Trophoblast cell (in vitro differentiated cells and primary cell): ENCODE measurements at regions not wholly inside any gene's neighbourhood (a gene's known extent, or its start where the extent isn't known, plus 50 kb on each side); places are given as distances from the start of the nearest gene placed in this dataset.
"Not testable (repeated sequence)": the region's sequence is repeated elsewhere in the genome, so short reads cannot be mapped to it uniquely, and the experiment has no call there.

ENCODE experiments used
- DNase-seq, 2 donors: peaks; one replicate each; pipeline ENCODE4 v3.0.0-alpha.2; 2016
- H2AFZ ChIP-seq: 2 replicates; pipeline ENCODE4 v1.6.1; 2013; ENCODE audit warnings: low read length, moderate library complexity, mild to moderate bottlenecking; ENCODE audit not compliant: insufficient read depth, poor library complexity
- H2AK5ac ChIP-seq: 2 replicates; pipeline ENCODE4 v1.6.1; 2013; ENCODE audit warnings: mild to moderate bottlenecking, low read length
- H2BK120ac ChIP-seq: 2 replicates; pipeline ENCODE4 v1.6.1; 2013; ENCODE audit warnings: low read length, mild to moderate bottlenecking, moderate library complexity; ENCODE audit not compliant: insufficient read depth, poor library complexity
- H2BK12ac ChIP-seq: 2 replicates; pipeline ENCODE4 v1.6.1; 2013; ENCODE audit warnings: mild to moderate bottlenecking, low read length, moderate library complexity
- H2BK5ac ChIP-seq: 2 replicates; pipeline ENCODE4 v1.6.1; 2013; ENCODE audit warnings: low read length, low read depth, moderate library complexity, mild to moderate bottlenecking; ENCODE audit not compliant: poor library complexity
- H3K14ac ChIP-seq: 2 replicates; pipeline ENCODE4 v1.6.1; 2013; ENCODE audit warnings: mild to moderate bottlenecking, low read length
- H3K18ac ChIP-seq: 2 replicates; pipeline ENCODE4 v1.6.1; 2013; ENCODE audit warnings: mild to moderate bottlenecking, low read length
- H3K23ac ChIP-seq: 2 replicates; pipeline ENCODE4 v1.6.1; 2013; ENCODE audit warnings: low read length
- H3K27ac ChIP-seq: 2 replicates; pipeline ENCODE4 v1.5.1; 2013; ENCODE audit warnings: low read depth, mild to moderate bottlenecking, inconsistent platforms, low read length, moderate library complexity
- H3K27me3 ChIP-seq: 2 replicates; pipeline ENCODE4 v1.6.1; 2013; ENCODE audit warnings: inconsistent platforms, mild to moderate bottlenecking, low read length, moderate library complexity; ENCODE audit not compliant: insufficient read depth
- H3K36me3 ChIP-seq, 2 experiments: 1 replicate in 1 of 2; 2 replicates in 1 of 2; pipeline ENCODE4 v1.6.1; 2013; ENCODE audit warnings: low read length in 2 of 2, mild to moderate bottlenecking in 2 of 2, moderate library complexity in 1 of 2; ENCODE audit not compliant: insufficient read depth in 2 of 2, control insufficient read depth in 1 of 2
- H3K4ac ChIP-seq: 2 replicates; pipeline ENCODE4 v1.6.1; 2013; ENCODE audit warnings: low read depth, mild to moderate bottlenecking, low read length, moderate library complexity
- H3K4me1 ChIP-seq, 2 experiments: 1 replicate in 1 of 2; 2 replicates in 1 of 2; pipeline ENCODE4 v1.6.1; 2013; ENCODE audit warnings: low read length in 2 of 2, mild to moderate bottlenecking in 2 of 2, moderate library complexity in 1 of 2; ENCODE audit not compliant: insufficient read depth in 2 of 2, control insufficient read depth in 1 of 2
- H3K4me2 ChIP-seq: 2 replicates; pipeline ENCODE4 v1.6.1; 2013; ENCODE audit warnings: inconsistent platforms, mild to moderate bottlenecking, low read length, moderate library complexity
- H3K4me3 ChIP-seq: 2 replicates; pipeline ENCODE4 v1.5.1; 2013; ENCODE audit warnings: mild to moderate bottlenecking, low read depth, low read length, inconsistent platforms
- H3K79me1 ChIP-seq: one replicate; pipeline ENCODE4 v1.6.1; 2013; ENCODE audit warnings: low read length
- H3K79me2 ChIP-seq: 2 replicates; pipeline ENCODE4 v1.6.1; 2013; ENCODE audit warnings: low read length, mild to moderate bottlenecking; ENCODE audit not compliant: control insufficient read depth, insufficient read depth, poor library complexity
- H3K9ac ChIP-seq: 2 replicates; pipeline ENCODE4 v1.6.1; 2013; ENCODE audit warnings: mild to moderate bottlenecking, low read length
- H3K9me3 ChIP-seq: 2 replicates; pipeline ENCODE4 v1.6.1; 2013; ENCODE audit warnings: low read depth, mild to moderate bottlenecking, control low read depth, inconsistent platforms, low read length; ENCODE audit not compliant: insufficient read depth
- H4K12ac ChIP-seq: 2 replicates; pipeline ENCODE4 v1.6.1; 2013; ENCODE audit warnings: low read depth, mild to moderate bottlenecking, low read length, moderate library complexity
- H4K8ac ChIP-seq: 2 replicates; pipeline ENCODE4 v1.6.1; 2013; ENCODE audit warnings: low read depth, mild to moderate bottlenecking, low read length, moderate library complexity
- H4K91ac ChIP-seq: one replicate; pipeline ENCODE4 v1.6.1; 2013; ENCODE audit warnings: low read depth, mild to moderate bottlenecking, low read length, moderate library complexity
- WGBS: extraction: QIAGEN DNeasy Blood & Tissue Kit; methylation state at CpG from one replicate; pipeline ENCODE4 v1.1.7; 2013; ENCODE audit warnings: missing lambda C conversion rate; ENCODE audit not compliant: insufficient read length, insufficient coverage; ENCODE audit errors: extremely low coverage; 5-methylcytosine and 5-hydroxymethylcytosine counted together

GRCh38 chr3:158026236-158026635 is 80.0 kb downstream of the SHOX2 start:
- Histone ChIP-seq H3K4ac (no peak overlapping the region), H3K18ac (no peak overlapping the region), H3K9me3 (no peaks in the 10 kb centered on the region), H4K12ac (no peak overlapping the region), H4K8ac (no peak overlapping the region), H3K23ac (no peak overlapping the region), H2BK120ac (no peak overlapping the region), H2AK5ac (no peak overlapping the region), H3K79me2 (no peaks in the 10 kb centered on the region), H3K36me3 (no peaks in the 10 kb centered on the region), H4K91ac (no peak overlapping the region), H3K79me1 (no peaks in the 10 kb centered on the region), H3K27ac (no peak overlapping the region), H2BK5ac (no peak overlapping the region), H3K4me2 (no peak overlapping the region), H2BK12ac (no peak overlapping the region), H3K9ac (no peak overlapping the region), H3K14ac (no peak overlapping the region), H3K27me3 (no peaks in the 10 kb centered on the region), H3K4me3 (no peak overlapping the region), H3K4me1 (no peaks in the 10 kb centered on the region), H2AFZ (no peak overlapping the region)
- DNase-seq, result no peak

- not testable (repeated sequence) for H3K79me1 ChIP-seq, H3K4ac ChIP-seq, H3K14ac ChIP-seq, H4K91ac ChIP-seq, H3K9me3 ChIP-seq, H3K18ac ChIP-seq, H2BK12ac ChIP-seq, H2AK5ac ChIP-seq, H3K4me1 ChIP-seq, H3K27ac ChIP-seq, H4K12ac ChIP-seq, H2BK120ac ChIP-seq, H3K9ac ChIP-seq, H3K27me3 ChIP-seq, H3K36me3 ChIP-seq, H3K4me3 ChIP-seq, H3K23ac ChIP-seq, H2BK5ac ChIP-seq, H4K8ac ChIP-seq, H2AFZ ChIP-seq, DNase-seq, H3K79me2 ChIP-seq, H3K4me2 ChIP-seq
- no CpG with 5 or more reads among the region's 18 CpGs for WGBS
These were observed 86.3 kb downstream of the SHOX2 start for GRCh38 chr3:158019897-158020296.

- Histone ChIP-seq H3K4me2 (no peak overlapping the region), H3K23ac (no peak overlapping the region)
- WGBS, result no CpG with 5 or more reads among the region's 1 CpG
These were observed 87.8 kb downstream of the SHOX2 start for GRCh38 chr3:158018462-158018861.

GRCh38 chr3:158012901-158013300 is 93.3 kb downstream of the SHOX2 start:
- Histone ChIP-seq H3K4ac (no peak overlapping the region), H2AK5ac (no peak overlapping the region), H4K91ac (no peak overlapping the region), H3K18ac (no peak overlapping the region), H2AFZ (no peak overlapping the region), H3K14ac (no peak overlapping the region), H3K27ac (no peak overlapping the region), H3K23ac (no peak overlapping the region), H3K36me3 (no peaks in the 10 kb centered on the region), H3K27me3 (no peaks in the 10 kb centered on the region), H2BK12ac (no peak overlapping the region), H3K9me3 (peaks cover 6% of the 10 kb centered on the region), H2BK5ac (no peak overlapping the region), H4K8ac (no peak overlapping the region), H3K9ac (no peak overlapping the region), H3K79me2 (no peaks in the 10 kb centered on the region), H3K79me1 (no peaks in the 10 kb centered on the region), H3K4me2 (no peak overlapping the region), H3K4me1 (no peaks in the 10 kb centered on the region), H2BK120ac (no peak overlapping the region), H3K4me3 (no peak overlapping the region), H4K12ac (no peak overlapping the region)
- DNase-seq, result no peak

More at GRCh38 chr3:158018462-158018861, 87.8 kb downstream of the SHOX2 start:
- H3K9ac ChIP-seq, result no peak overlapping the region
- no peak overlapping the region for H3K18ac ChIP-seq
- H3K79me2 ChIP-seq, result no peaks in the 10 kb centered on the region
- no peaks in the 10 kb centered on the region for H3K4me1 ChIP-seq
- no peak overlapping the region for H2AFZ ChIP-seq
- H3K36me3 ChIP-seq, result no peaks in the 10 kb centered on the region
- H3K4me3 ChIP-seq, result no peak overlapping the region
- no peak overlapping the region for H4K91ac ChIP-seq
- no peak overlapping the region for H3K4ac ChIP-seq
- no peak overlapping the region for H2AK5ac ChIP-seq
- H3K27me3 ChIP-seq, result no peaks in the 10 kb centered on the region
- H3K27ac ChIP-seq, result no peak overlapping the region
- no peak overlapping the region for H2BK5ac ChIP-seq
- no peak overlapping the region for H4K12ac ChIP-seq
- H3K9me3 ChIP-seq, result no peaks in the 10 kb centered on the region
- no peak overlapping the region for H4K8ac ChIP-seq
- DNase-seq, result no peak
- H2BK120ac ChIP-seq, result no peak overlapping the region
- no peak overlapping the region for H2BK12ac ChIP-seq
- no peaks in the 10 kb centered on the region for H3K79me1 ChIP-seq
- no peak overlapping the region for H3K14ac ChIP-seq
